HL-60 (cell line): ENCODE measurements at regions not wholly inside any gene's neighbourhood (a gene's known extent, or its start where the extent isn't known, plus 50 kb on each side); places are given as distances from the start of the nearest gene placed in this dataset.

Experiments used
- CTCF ChIP-seq: IDR thresholded peaks from one replicate; pipeline ENCODE4 v1.5.1; 2011; ENCODE audit warnings: low read length, control low read depth, inconsistent platforms; ENCODE audit not compliant: insufficient read depth
- GABPA ChIP-seq: IDR thresholded peaks from 2 replicates; pipeline ENCODE4 v1.6.1; 2012; ENCODE audit warnings: low read depth
- POLR2AphosphoS5 ChIP-seq: IDR thresholded peaks from 2 replicates; pipeline ENCODE4 v1.6.1; 2012; ENCODE audit warnings: low read depth
- REST ChIP-seq: IDR thresholded peaks from 2 replicates; pipeline ENCODE4 v1.6.1; 2012; ENCODE audit warnings: low read depth; ENCODE audit not compliant: insufficient replicate concordance
- SPI1 ChIP-seq: IDR thresholded peaks from 2 replicates; pipeline ENCODE4 v1.6.1; 2012; ENCODE audit warnings: low read depth, mild to moderate bottlenecking, borderline replicate concordance

GRCh38 chr20:50351541-50351940, 158.6 kb upstream of the PTPN1 start:
- TF ChIP-seq CTCF (no peak), POLR2AphosphoS5 (no peak), SPI1 (no peak), REST (no peak), GABPA (no peak)
